ENCODE measurements at regions not wholly inside any gene's neighbourhood (a gene's known extent, or its start where the extent isn't known, plus 50 kb on each side); places are given as distances from the start of the nearest gene placed in this dataset.

DNA sequence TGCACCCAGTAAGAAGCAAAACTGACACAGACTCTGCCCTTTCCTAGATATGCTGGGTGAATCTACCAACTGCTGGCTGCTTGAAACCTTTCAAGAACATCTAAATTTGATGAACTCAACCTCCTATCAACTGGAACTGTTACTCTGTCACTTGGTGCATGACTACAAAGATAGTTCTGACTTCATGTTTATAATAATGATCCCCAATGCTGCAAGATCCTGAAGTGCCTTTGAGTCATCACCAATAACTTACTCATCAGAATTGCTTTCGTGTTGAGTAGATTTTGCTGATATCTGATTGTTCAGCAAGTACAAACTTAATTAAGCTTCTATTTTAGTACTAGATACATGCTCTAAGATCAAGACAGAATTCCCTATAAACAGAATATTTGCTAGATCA lies 100.2 kb upstream of the ARMC2 start:
- TF ChIP-seq POLR2AphosphoS5 (IDR thresholded peaks at IDR 0.05): no peak
- TF ChIP-seq, protein P1, sequence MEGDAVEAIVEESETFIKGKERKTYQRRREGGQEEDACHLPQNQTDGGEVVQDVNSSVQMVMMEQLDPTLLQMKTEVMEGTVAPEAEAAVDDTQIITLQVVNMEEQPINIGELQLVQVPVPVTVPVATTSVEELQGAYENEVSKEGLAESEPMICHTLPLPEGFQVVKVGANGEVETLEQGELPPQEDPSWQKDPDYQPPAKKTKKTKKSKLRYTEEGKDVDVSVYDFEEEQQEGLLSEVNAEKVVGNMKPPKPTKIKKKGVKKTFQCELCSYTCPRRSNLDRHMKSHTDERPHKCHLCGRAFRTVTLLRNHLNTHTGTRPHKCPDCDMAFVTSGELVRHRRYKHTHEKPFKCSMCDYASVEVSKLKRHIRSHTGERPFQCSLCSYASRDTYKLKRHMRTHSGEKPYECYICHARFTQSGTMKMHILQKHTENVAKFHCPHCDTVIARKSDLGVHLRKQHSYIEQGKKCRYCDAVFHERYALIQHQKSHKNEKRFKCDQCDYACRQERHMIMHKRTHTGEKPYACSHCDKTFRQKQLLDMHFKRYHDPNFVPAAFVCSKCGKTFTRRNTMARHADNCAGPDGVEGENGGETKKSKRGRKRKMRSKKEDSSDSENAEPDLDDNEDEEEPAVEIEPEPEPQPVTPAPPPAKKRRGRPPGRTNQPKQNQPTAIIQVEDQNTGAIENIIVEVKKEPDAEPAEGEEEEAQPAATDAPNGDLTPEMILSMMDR (IDR thresholded peaks at IDR 0.05): no peak
- no peak for TF ChIP-seq POLR2A (IDR thresholded peaks at IDR 0.05)
- TF ChIP-seq EP300 (IDR thresholded peaks at IDR 0.05; ENCODE audit: low read depth): no peak

All from transverse colon (tissue), 4 donors.